NB4 (cell line): ENCODE measurements at regions not wholly inside any gene's neighbourhood (a gene's known extent, or its start where the extent isn't known, plus 50 kb on each side); places are given as distances from the start of the nearest gene placed in this dataset.

Experiments used
- CTCF ChIP-seq: IDR thresholded peaks from one replicate; pipeline ENCODE4 v1.5.1; 2012; ENCODE audit warnings: low read depth, low read length
- MAX ChIP-seq: IDR thresholded peaks from 2 replicates; pipeline ENCODE4 v1.6.1; 2011; ENCODE audit warnings: low read depth, low read length
- POLR2A ChIP-seq: IDR thresholded peaks from 2 replicates; pipeline ENCODE4 v1.6.1; 2011; ENCODE audit warnings: mild to moderate bottlenecking; ENCODE audit not compliant: insufficient read length; ENCODE audit errors: extremely low read depth

- TF ChIP-seq CTCF: no peak
- no peak for TF ChIP-seq POLR2A
- TF ChIP-seq MAX: no peak
These were observed 149.9 kb downstream of the SST start for GRCh38 chr3:187520027-187520945.
